GM12878 (cell line): ENCODE measurements at regions not wholly inside any gene's neighbourhood (a gene's known extent, or its start where the extent isn't known, plus 50 kb on each side); places are given as distances from the start of the nearest gene placed in this dataset.

ENCODE experiments used
- ATAC-seq: fragments of 200-7000 bp; cut with Tn5 transposase; 3 replicates; pipeline ENCODE4 v1.9.1; 2020; ENCODE audit warnings: mild to moderate bottlenecking, moderate library complexity
- BruUV-seq: library from RNA; stranded (reverse); fragments of 400-500 nt; replicated peaks from 2 replicates; lab custom pipeline; 2021; lab: Mats Ljungman, UMichigan
- CTCF ChIA-PET: fragments of 300-600 bp; sonication (Branson Sonifier 250); formaldehyde crosslinking; extraction: SDS; loops from one replicate; lab custom pipeline; 2021; ENCODE audit warnings: inconsistent platforms; lab: Yijun Ruan, JAX
- POLR2A ChIA-PET: fragments of 350-600 bp; formaldehyde crosslinking; extraction: SDS; loops from one replicate; lab custom pipeline; 2021; ENCODE audit warnings: inconsistent platforms; lab: Charles Lee
- RAD21 ChIA-PET: fragments of 300-600 bp; sonication (Branson Sonifier 250); formaldehyde crosslinking; loops from one replicate; lab custom pipeline; 2023; ENCODE audit warnings: antibody characterized with exemption; ENCODE audit not compliant: unreplicated experiment; lab: Charles Lee
- SMC1A ChIA-PET: fragments of 300-600 bp; sonication (Branson Sonifier 250); formaldehyde crosslinking; loops from one replicate; lab custom pipeline; 2023; ENCODE audit not compliant: unreplicated experiment, uncharacterized antibody; lab: Charles Lee
- DNase-seq: peaks from one replicate; pipeline ENCODE4 v3.0.0-alpha.2; 2011; ENCODE audit warnings: low read depth, low spot score
- FAIRE-seq: peaks from 3 replicates; lab custom pipeline; 2011; peaks lifted over from hg19 to GRCh38; lab: Jason Lieb, UNC
- H2AFZ ChIP-seq: 2 replicates; pipeline ENCODE4 v1.6.0; 2011; ENCODE audit warnings: low read depth, low read length, control low read depth; ENCODE audit not compliant: control insufficient read depth
- H3K27ac ChIP-seq: 2 replicates; pipeline ENCODE4 v1.5.1; 2011; ENCODE audit warnings: control low read depth; ENCODE audit not compliant: control insufficient read depth, insufficient read depth
- H3K27me3 ChIP-seq, 2 experiments: replicated peaks in 1 of 2; 2 replicates each; pipeline versions ENCODE4 v1.6.0 to v1.6.1; 2011; ENCODE audit warnings: low read length in 1 of 2; ENCODE audit not compliant: control insufficient read depth in 2 of 2, insufficient read depth in 2 of 2
- H3K36me3 ChIP-seq, 2 experiments: 2 replicates each; pipeline ENCODE4 v1.5.1; 2011; ENCODE audit warnings: low read length in 1 of 2; ENCODE audit not compliant: control insufficient read depth in 2 of 2, insufficient read depth in 2 of 2
- H3K4me1 ChIP-seq: 2 replicates; pipeline ENCODE4 v1.6.1; 2011; ENCODE audit warnings: mild to moderate bottlenecking, low read length, moderate library complexity, mixed read lengths; ENCODE audit not compliant: control insufficient read depth, insufficient read depth
- H3K4me2 ChIP-seq: 2 replicates; pipeline ENCODE4 v1.6.0; 2011; ENCODE audit warnings: control low read depth; ENCODE audit not compliant: control insufficient read depth, insufficient read depth
- H3K4me3 ChIP-seq: fragments of 200-600 bp; sonication (generic); 2 replicates; pipeline ENCODE4 v1.5.1; 2016
- H3K79me2 ChIP-seq: 2 replicates; pipeline ENCODE4 v1.6.0; 2011; ENCODE audit warnings: low read length; ENCODE audit not compliant: control insufficient read depth, insufficient read depth
- H3K9ac ChIP-seq: 2 replicates; pipeline ENCODE4 v1.8.0; 2011; ENCODE audit warnings: low read length, control low read depth, mixed read lengths; ENCODE audit not compliant: control insufficient read depth, insufficient read depth
- H3K9me3 ChIP-seq: replicated peaks from 3 replicates; pipeline ENCODE4 v1.5.1; 2011; ENCODE audit warnings: mild to moderate bottlenecking, low read length; ENCODE audit not compliant: control insufficient read depth, insufficient read depth
- H4K20me1 ChIP-seq: 2 replicates; pipeline ENCODE4 v1.6.0; 2011; ENCODE audit not compliant: control insufficient read depth, insufficient read depth
- ATF3 ChIP-seq: IDR thresholded peaks from 2 replicates; pipeline ENCODE4 v1.6.1; 2011; ENCODE audit warnings: low read depth, mild to moderate bottlenecking, low read length, moderate library complexity, borderline replicate concordance; ENCODE audit errors: extremely low read depth
- CREB1 ChIP-seq: IDR thresholded peaks from 2 replicates; pipeline ENCODE4 v1.6.1; 2012; ENCODE audit warnings: low read depth, mild to moderate bottlenecking, inconsistent platforms
- HDGF ChIP-seq: fragments of 450-650 bp; IDR thresholded peaks from 2 replicates; pipeline ENCODE4 v1.6.1; 2016; ENCODE audit warnings: antibody characterized with exemption
- IRF3 ChIP-seq: fragments of 450-650 bp; IDR thresholded peaks from 2 replicates; pipeline ENCODE4 v1.6.1; 2014; ENCODE audit warnings: mild to moderate bottlenecking
- IRF4 ChIP-seq: IDR thresholded peaks from 2 replicates; pipeline ENCODE4 v1.6.1; 2011; ENCODE audit warnings: low read depth, low read length
- MEF2A ChIP-seq: IDR thresholded peaks from 2 replicates; pipeline ENCODE4 v1.6.1; 2011; ENCODE audit warnings: low read depth, mild to moderate bottlenecking, low read length, moderate library complexity; ENCODE audit not compliant: insufficient read depth
- PML ChIP-seq: IDR thresholded peaks from 2 replicates; pipeline ENCODE4 v1.6.1; 2012; ENCODE audit warnings: low read length, inconsistent platforms
- POLR2AphosphoS5 ChIP-seq: IDR thresholded peaks from 2 replicates; pipeline ENCODE4 v1.6.1; 2011; ENCODE audit warnings: mild to moderate bottlenecking, low read length, inconsistent platforms
- SMAD5 ChIP-seq: IDR thresholded peaks from 2 replicates; pipeline ENCODE4 v1.6.1; 2016; ENCODE audit warnings: antibody characterized with exemption, low read depth
- SRF ChIP-seq, 2 experiments: IDR thresholded peaks; 2 replicates each; pipeline ENCODE4 v1.6.1; 2011; ENCODE audit warnings: low read depth in 2 of 2, low read length in 2 of 2, mild to moderate bottlenecking in 1 of 2, moderate library complexity in 1 of 2
- STAT3 ChIP-seq: IDR thresholded peaks from 2 replicates; pipeline ENCODE4 v1.6.1; 2011; ENCODE audit warnings: low read depth, low read length, improper control_type of control experiment
- ZBTB33 ChIP-seq: fragments of 450-650 bp; IDR thresholded peaks from 2 replicates; pipeline ENCODE4 v1.6.1; 2017; ENCODE audit warnings: mild to moderate bottlenecking
- WGBS: methylation state at CpG from one replicate; pipeline ENCODE4 v1.1.6; 2016; ENCODE audit warnings: low lambda C conversion rate; ENCODE audit not compliant: insufficient replicate concordance, insufficient coverage; ENCODE audit errors: missing lambda C conversion rate; 5-methylcytosine and 5-hydroxymethylcytosine counted together
- in situ Hi-C: fragments of 300-500 bp; cut with MboI; formaldehyde crosslinking; loops from 9 replicates; pipeline ENCODE4 v1.14.3; 2018; ENCODE audit warnings: mixed read lengths
- intact Hi-C: fragments of 100-400 bp; cut with micrococcal nuclease; formaldehyde crosslinking; loops from one replicate; pipeline ENCODE4 v1.14.2; 2022; ENCODE audit not compliant: unreplicated experiment

- no peak for TF ChIP-seq SMAD5
- TF ChIP-seq IRF4: no peak
- TF ChIP-seq STAT3: no peak
- no peak for TF ChIP-seq POLR2AphosphoS5
- no peak for TF ChIP-seq ZBTB33
- no peak for TF ChIP-seq SRF (IDR thresholded peaks at IDR 0.05; ENCODE audit: low read depth in 2 of 2, low read length in 2 of 2)
- no peak for TF ChIP-seq MEF2A
- no peak for TF ChIP-seq HDGF
- TF ChIP-seq PML: no peak
- TF ChIP-seq ATF3: no peak
- TF ChIP-seq CREB1: no peak
- TF ChIP-seq IRF3: no peak
- no peak overlapping the region for H3K4me2 ChIP-seq
- ChIA-PET SMC1A (interaction anchor here (0.6 to 1.9 kb wide), 2 partner anchors 10 to 21 kb away, joined by 3 to 8 read pairs; no protein-coding TSS in a partner anchor), RAD21 (interaction anchor here (1.9 kb wide), 1 partner anchor 16 kb away, joined by 7 read pairs; no protein-coding TSS in a partner anchor), POLR2A (no interaction called here), CTCF (interaction anchor here (1.7 kb wide), 1 partner anchor 56 kb away, joined by 4 read pairs; no protein-coding TSS in a partner anchor)
- WGBS: 71% methylated on average over 2 of the region's 2 CpGs
- ATAC-seq (no peak), DNase-seq (no peak), FAIRE-seq (no peak)
- no peak overlapping the region for H2AFZ ChIP-seq
- no peak overlapping the region for H3K4me3 ChIP-seq
- no peaks in the 10 kb centered on the region; the same call in 2 of the 3 replicates for H3K9me3 ChIP-seq
- no TSS peak for BruUV-seq
- no peaks in the 10 kb centered on the region for H3K79me2 ChIP-seq
- no peaks in the 10 kb centered on the region for H3K36me3 ChIP-seq
- no peaks in the 10 kb centered on the region for H3K4me1 ChIP-seq
- H3K9ac ChIP-seq: no peak overlapping the region
- in situ Hi-C loops (no loop called here), intact Hi-C loops (no loop called here)
- H3K27ac ChIP-seq: no peak overlapping the region
- no peaks in the 10 kb centered on the region for H4K20me1 ChIP-seq
- no peaks in the 10 kb centered on the region; a peak in 1 of 4 replicates for H3K27me3 ChIP-seq
Observed at GRCh38 chr11:8748317-8748716, 65.7 kb downstream of the RPL27A start.
